Brain microvascular endothelial cell (primary cell): ENCODE measurements at regions not wholly inside any gene's neighbourhood (a gene's known extent, or its start where the extent isn't known, plus 50 kb on each side); places are given as distances from the start of the nearest gene placed in this dataset.

Experiments
- DNase-seq: peaks from one replicate; pipeline ENCODE4 v3.0.0-alpha.2; 2020
- H3K27ac ChIP-seq: fragments of 250-450 bp; sonication (Bioruptor Pico); 2 replicates; pipeline ENCODE4 v1.5.1; 2020; ENCODE audit warnings: mild to moderate bottlenecking, moderate library complexity
- H3K27me3 ChIP-seq: fragments of 250-450 bp; sonication (Bioruptor Pico); replicated peaks from 2 replicates; pipeline ENCODE4 v1.5.1; 2020; ENCODE audit warnings: mild to moderate bottlenecking
- H3K36me3 ChIP-seq: fragments of 250-450 bp; sonication (Bioruptor Pico); replicated peaks from 2 replicates; pipeline ENCODE4 v1.5.1; 2020; ENCODE audit warnings: mild to moderate bottlenecking
- H3K4me3 ChIP-seq: 2 replicates; pipeline ENCODE4 v1.5.1; 2011; ENCODE audit warnings: low read depth, mild to moderate bottlenecking, control low read depth, low read length, moderate library complexity
- CTCF ChIP-seq: IDR thresholded peaks from 2 replicates; pipeline ENCODE4 v1.5.1; 2011; ENCODE audit warnings: low read depth, mild to moderate bottlenecking, moderate library complexity, low read length, control low read depth, inconsistent platforms; ENCODE audit errors: missing control alignments
- in situ Hi-C: cut with HindIII; loops from 2 replicates; pipeline ENCODE4 v1.10.0; 2017; ENCODE audit warnings: low sequenced_read_pairs, low pct_ligation_motif_present

- Histone ChIP-seq H3K4me3 (no peak overlapping the region), H3K27me3 (no peaks in the 10 kb centered on the region), H3K27ac (no peak overlapping the region), H3K36me3 (no peaks in the 10 kb centered on the region)
- no peak for DNase-seq
- in situ Hi-C loops, result no loop called here
- TF ChIP-seq CTCF, result no peak
Observed at GRCh38 chr19:31983647-31984046, 361.8 kb upstream of the ZNF507 start.

- no peak for TF ChIP-seq CTCF
- in situ Hi-C loops, result no loop called here
Observed at GRCh38 chr19:31985001-31985605, 360.3 kb upstream of the ZNF507 start.

GRCh38 chr19:31986951-31987350 is 358.5 kb upstream of the ZNF507 start:
- Histone ChIP-seq H3K36me3 (no peaks in the 10 kb centered on the region), H3K27ac (no peak overlapping the region), H3K4me3 (no peak overlapping the region), H3K27me3 (no peaks in the 10 kb centered on the region)
- in situ Hi-C loops, result no loop called here
- TF ChIP-seq CTCF, result no peak
- no peak for DNase-seq

More at GRCh38 chr19:31985001-31985605, 360.3 kb upstream of the ZNF507 start:
- no peak for DNase-seq
- Histone ChIP-seq H3K4me3 (no peak overlapping the region), H3K36me3 (no peaks in the 10 kb centered on the region), H3K27me3 (no peaks in the 10 kb centered on the region), H3K27ac (no peak overlapping the region)

- Histone ChIP-seq H3K4me3 (no peak overlapping the region), H3K27ac (no peak overlapping the region), H3K36me3 (no peaks in the 10 kb centered on the region), H3K27me3 (no peaks in the 10 kb centered on the region)
- in situ Hi-C loops, result no loop called here
- no peak for DNase-seq
- TF ChIP-seq CTCF, result no peak
Observed at GRCh38 chr19:31988256-31988655, 357.2 kb upstream of the ZNF507 start.

GRCh38 chr19:31991984-31992655 is 353.3 kb upstream of the ZNF507 start:
- no peak for TF ChIP-seq CTCF

GRCh38 chr19:31992750-31993149 is 352.7 kb upstream of the ZNF507 start:
- Histone ChIP-seq H3K27me3 (no peaks in the 10 kb centered on the region), H3K36me3 (no peaks in the 10 kb centered on the region), H3K27ac (no peak overlapping the region), H3K4me3 (no peak overlapping the region)
- in situ Hi-C loops, result no loop called here
- no peak for DNase-seq
- TF ChIP-seq CTCF, result no peak

More at GRCh38 chr19:31991984-31992655, 353.3 kb upstream of the ZNF507 start:
- Histone ChIP-seq H3K36me3 (no peaks in the 10 kb centered on the region), H3K27ac (no peak overlapping the region), H3K4me3 (no peak overlapping the region), H3K27me3 (no peaks in the 10 kb centered on the region)
- in situ Hi-C loops, result no loop called here
- DNase-seq, result no peak
